ENCODE measurements at regions not wholly inside any gene's neighbourhood (a gene's known extent, or its start where the extent isn't known, plus 50 kb on each side); places are given as distances from the start of the nearest gene placed in this dataset. TPM values are rescaled to one million over a fixed set of nuclear protein-coding genes. Genes with fewer than 3 reads are reported as not detected.

Small RNAs in the stretch of these regions (microRNA-seq; reads per million reads assigned to microRNA genes)
- not detected for gene MIR5093 (ENCODE audit: borderline number of aligned reads, unreplicated experiment)
